ENCODE measurements at regions not wholly inside any gene's neighbourhood (a gene's known extent, or its start where the extent isn't known, plus 50 kb on each side); places are given as distances from the start of the nearest gene placed in this dataset.
"Not testable (repeated sequence)": the region's sequence is repeated elsewhere in the genome, so short reads cannot be mapped to it uniquely, and the experiment has no call there.

GRCh38 chrX:65451663-65452062, 82.9 kb downstream of the LAS1L start:
- H3K9ac ChIP-seq (ENCODE audit: low read length), result no peak overlapping the region
- H3K9me3 Mint-ChIP-seq (ENCODE audit: unreplicated experiment), result peaks cover 4% of the 10 kb centered on the region
- H4K20me1 ChIP-seq (ENCODE audit: insufficient read depth, low read length), result no peaks in the 10 kb centered on the region
- no peak overlapping the region for H2AFZ ChIP-seq (ENCODE audit: low read depth, low read length)
- no peak overlapping the region for H3K27ac Mint-ChIP-seq (ENCODE audit: unreplicated experiment)
- H3K9me3 ChIP-seq (ENCODE audit: insufficient read depth, low read depth, low read length), result no peaks in the 10 kb centered on the region
- H3K4me3 ChIP-seq (ENCODE audit: insufficient read depth, low read depth, low read length), result no peak overlapping the region
- H3K79me2 ChIP-seq (ENCODE audit: insufficient read depth, low read length), result no peaks in the 10 kb centered on the region
- no peaks in the 10 kb centered on the region for H3K27me3 ChIP-seq (ENCODE audit: insufficient read depth, low read length)
- H3K4me1 Mint-ChIP-seq (ENCODE audit: low read depth, unreplicated experiment), result no peaks in the 10 kb centered on the region
- no peaks in the 10 kb centered on the region for H3K36me3 ChIP-seq (ENCODE audit: insufficient read depth, low read length)
- DNase-seq (ENCODE audit: low read depth) (no peak), FAIRE-seq (peak; percentile 84)
- no peak overlapping the region for H3K4me3 Mint-ChIP-seq (ENCODE audit: unreplicated experiment)
- no peaks in the 10 kb centered on the region for H3K4me1 ChIP-seq (ENCODE audit: insufficient read depth, low read length)
- H3K36me3 Mint-ChIP-seq (ENCODE audit: low read depth, unreplicated experiment), result no peaks in the 10 kb centered on the region
- H3K27ac ChIP-seq (ENCODE audit: low read depth, low read length), result no peak overlapping the region
- no peak overlapping the region for H3K4me2 ChIP-seq (ENCODE audit: low read length)
- peak; percentile 28 for TF ChIP-seq CTCF (IDR thresholded peaks at IDR 0.05; ENCODE audit: insufficient read depth, low read depth, low read length)
- no peak for TF ChIP-seq EZH2 (IDR thresholded peaks at IDR 0.05; ENCODE audit: insufficient read depth, low read length)
- no peaks in the 10 kb centered on the region for H3K27me3 Mint-ChIP-seq (ENCODE audit: low read depth, unreplicated experiment)

- no peaks in the 10 kb centered on the region for H3K4me1 ChIP-seq (ENCODE audit: insufficient read depth, low read length)
- no peaks in the 10 kb centered on the region for H3K9me3 ChIP-seq (ENCODE audit: insufficient read depth, low read depth, low read length)
- Mint-ChIP-seq H3K27me3 (ENCODE audit: low read depth, unreplicated experiment) (no peaks in the 10 kb centered on the region), H3K4me1 (ENCODE audit: low read depth, unreplicated experiment) (no peaks in the 10 kb centered on the region), H3K36me3 (ENCODE audit: low read depth, unreplicated experiment) (no peaks in the 10 kb centered on the region), H3K4me3 (ENCODE audit: unreplicated experiment) (no peak overlapping the region), H3K27ac (ENCODE audit: unreplicated experiment) (no peak overlapping the region), H3K9me3 (ENCODE audit: unreplicated experiment) (peaks cover 2% of the 10 kb centered on the region)
- H2AFZ ChIP-seq (ENCODE audit: low read depth, low read length), result no peak overlapping the region
- no peak overlapping the region for H3K27ac ChIP-seq (ENCODE audit: low read depth, low read length)
- no peak for DNase-seq (ENCODE audit: low read depth)
- TF ChIP-seq EZH2 (IDR thresholded peaks at IDR 0.05; ENCODE audit: insufficient read depth, low read length) (no peak), CTCF (IDR thresholded peaks at IDR 0.05; ENCODE audit: insufficient read depth, low read depth, low read length) (no peak)
- no peaks in the 10 kb centered on the region for H3K79me2 ChIP-seq (ENCODE audit: insufficient read depth, low read length)
- no peaks in the 10 kb centered on the region for H3K36me3 ChIP-seq (ENCODE audit: insufficient read depth, low read length)
- no peaks in the 10 kb centered on the region for H3K27me3 ChIP-seq (ENCODE audit: insufficient read depth, low read length)
- H4K20me1 ChIP-seq (ENCODE audit: insufficient read depth, low read length), result no peaks in the 10 kb centered on the region
- H3K9ac ChIP-seq (ENCODE audit: low read length), result no peak overlapping the region
- no peak overlapping the region for H3K4me3 ChIP-seq (ENCODE audit: insufficient read depth, low read depth, low read length)
- H3K4me2 ChIP-seq (ENCODE audit: low read length), result no peak overlapping the region
- no peak for FAIRE-seq
Observed at GRCh38 chrX:65420154-65420553, 114.4 kb downstream of the LAS1L start.

GRCh38 chrX:65407662-65408061, 126.9 kb downstream of the LAS1L start:
- H3K9me3 Mint-ChIP-seq (ENCODE audit: unreplicated experiment); H3K4me2 ChIP-seq (ENCODE audit: low read length); H2AFZ ChIP-seq (ENCODE audit: low read depth, low read length); H3K27ac ChIP-seq (ENCODE audit: low read depth, low read length); H3K9ac ChIP-seq (ENCODE audit: low read length); H3K4me3 Mint-ChIP-seq (ENCODE audit: unreplicated experiment); H3K4me1 Mint-ChIP-seq (ENCODE audit: low read depth, unreplicated experiment); H3K79me2 ChIP-seq (ENCODE audit: insufficient read depth, low read length); H3K9me3 ChIP-seq (ENCODE audit: insufficient read depth, low read depth, low read length); H3K36me3 ChIP-seq (ENCODE audit: insufficient read depth, low read length); H3K36me3 Mint-ChIP-seq (ENCODE audit: low read depth, unreplicated experiment); H4K20me1 ChIP-seq (ENCODE audit: insufficient read depth, low read length); H3K27ac Mint-ChIP-seq (ENCODE audit: unreplicated experiment); DNase-seq (ENCODE audit: low read depth); H3K4me1 ChIP-seq (ENCODE audit: insufficient read depth, low read length); FAIRE-seq; H3K4me3 ChIP-seq (ENCODE audit: insufficient read depth, low read depth, low read length); H3K27me3 ChIP-seq (ENCODE audit: insufficient read depth, low read length); H3K27me3 Mint-ChIP-seq (ENCODE audit: low read depth, unreplicated experiment): not testable (repeated sequence)
